CD8-positive, alpha-beta memory T cell (primary cell): ENCODE measurements at regions not wholly inside any gene's neighbourhood (a gene's known extent, or its start where the extent isn't known, plus 50 kb on each side); places are given as distances from the start of the nearest gene placed in this dataset.
A peak's percentile ranks its signal among the peaks of the same experiment; 100 is the strongest.

ENCODE experiments used
- CTCF ChIA-PET: fragments of 350-600 bp; sonication (Branson Sonifier 250); formaldehyde crosslinking; loops from one replicate; lab custom pipeline; 2021; ENCODE audit warnings: antibody characterized with exemption; lab: Charles Lee
- POLR2A ChIA-PET: fragments of 350-600 bp; sonication (Branson Sonifier 250); formaldehyde crosslinking; loops from one replicate; lab custom pipeline; 2021; ENCODE audit warnings: antibody characterized with exemption; lab: Charles Lee
- DNase-seq, 5 donors: peaks; one replicate each; pipeline versions ENCODE4 v3.0.0 to v3.0.0-alpha.2; 2020 to 2022; ENCODE audit warnings: mixed read lengths in 1 of 5
- H3K27ac ChIP-seq: one replicate; pipeline ENCODE4 v1.7.0; 2013; ENCODE audit warnings: low read depth, mild to moderate bottlenecking, low read length, moderate library complexity
- H3K27me3 ChIP-seq: 2 replicates; pipeline ENCODE4 v1.7.0; 2013; ENCODE audit warnings: low read length, mild to moderate bottlenecking; ENCODE audit not compliant: insufficient read depth, poor library complexity, severe bottlenecking
- H3K36me3 ChIP-seq: 2 replicates; pipeline ENCODE4 v1.7.0; 2013; ENCODE audit warnings: mild to moderate bottlenecking, low read length, moderate library complexity; ENCODE audit not compliant: insufficient read depth
- H3K4me1 ChIP-seq: 2 replicates; pipeline ENCODE4 v1.7.0; 2013; ENCODE audit warnings: mild to moderate bottlenecking, low read length, moderate library complexity; ENCODE audit not compliant: insufficient read depth
- H3K4me3 ChIP-seq: 2 replicates; pipeline ENCODE4 v1.7.0; 2013; ENCODE audit warnings: mild to moderate bottlenecking, low read length
- H3K9me3 ChIP-seq: 2 replicates; pipeline ENCODE4 v1.7.0; 2013; ENCODE audit warnings: mild to moderate bottlenecking, low read length
- H3K27ac Mint-ChIP-seq, 8 donors: one replicate each; pipeline ENCODE4 v1.8.0; 2020 to 2021; ENCODE audit warnings: mixed read lengths in 8 of 8, mild to moderate bottlenecking in 6 of 8, inconsistent platforms in 3 of 8, moderate library complexity in 3 of 8
- H3K27me3 Mint-ChIP-seq, 2 donors: one replicate each; pipeline ENCODE4 v1.8.0; 2020 to 2021; ENCODE audit warnings: mixed read lengths in 2 of 2, mild to moderate bottlenecking in 1 of 2, moderate library complexity in 1 of 2
- H3K36me3 Mint-ChIP-seq, 3 donors: one replicate each; pipeline ENCODE4 v1.8.0; 2020 to 2021; ENCODE audit warnings: mixed read lengths in 3 of 3, inconsistent platforms in 1 of 3, mild to moderate bottlenecking in 1 of 3
- H3K4me1 Mint-ChIP-seq, 3 donors: one replicate each; pipeline ENCODE4 v1.8.0; 2020 to 2021; ENCODE audit warnings: mixed read lengths in 3 of 3, inconsistent platforms in 1 of 3, mild to moderate bottlenecking in 1 of 3
- H3K4me3 Mint-ChIP-seq, 7 donors: one replicate each; pipeline ENCODE4 v1.8.0; 2020 to 2021; ENCODE audit warnings: mixed read lengths in 7 of 7, mild to moderate bottlenecking in 6 of 7, moderate library complexity in 4 of 7, inconsistent platforms in 2 of 7
- H3K9me3 Mint-ChIP-seq, 5 donors: one replicate each; pipeline ENCODE4 v1.8.0; 2020 to 2022; ENCODE audit warnings: mixed read lengths in 5 of 5, mild to moderate bottlenecking in 3 of 5, moderate library complexity in 2 of 5, inconsistent platforms in 1 of 5

DNA sequence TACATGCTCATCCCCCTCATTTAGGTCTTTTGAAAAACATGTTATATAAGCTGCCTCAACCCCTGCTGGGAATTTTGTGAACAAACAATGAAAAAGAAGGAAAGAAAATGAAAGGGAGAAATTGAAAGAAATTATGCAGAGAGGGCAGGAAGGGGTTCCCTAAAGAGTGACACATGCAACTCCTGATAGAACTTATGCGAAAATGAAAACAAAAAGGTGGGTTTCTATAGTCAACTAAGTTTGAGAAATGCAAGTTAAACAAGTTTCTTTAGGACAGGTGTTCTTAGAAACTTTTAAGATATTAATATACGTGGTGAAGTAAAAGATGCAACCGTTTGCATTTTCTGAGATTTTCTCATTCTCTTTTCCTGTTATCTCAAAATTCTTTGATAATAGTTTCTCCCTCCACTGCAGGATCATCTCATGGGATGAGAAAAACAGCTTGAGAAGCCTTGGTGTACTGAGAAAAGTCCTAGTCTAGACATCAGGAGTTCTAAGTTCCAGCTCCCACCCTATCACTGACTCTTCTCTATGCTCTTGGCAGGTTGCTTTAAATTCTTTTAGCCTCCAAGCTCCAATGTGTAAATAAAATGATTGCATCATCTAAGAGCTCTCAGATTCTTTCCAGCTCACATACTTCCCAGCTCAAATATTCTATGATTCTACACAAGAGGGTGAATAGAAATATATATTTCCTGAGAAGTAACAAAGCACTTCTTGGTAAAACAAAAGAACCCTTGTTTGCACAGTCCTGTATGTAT lies 109.2 kb downstream of the FAM76B start:
- Histone ChIP-seq H3K27me3 (no peaks in the 10 kb centered on the region), H3K9me3 (no peaks in the 10 kb centered on the region), H3K27ac (no peak overlapping the region), H3K36me3 (no peaks in the 10 kb centered on the region), H3K4me3 (no peak overlapping the region), H3K4me1 (peaks cover 40% of the 10 kb centered on the region)
- H3K27ac Mint-ChIP-seq = peak overlapping the region in 2 of 8 donors; percentile 14 to 43
- H3K36me3 Mint-ChIP-seq = no peaks in the 10 kb centered on the region
- ChIA-PET POLR2A (no interaction called here), CTCF (interaction anchor here (0.7 to 1.1 kb wide), 2 partner anchors 9 to 528 kb away, joined by 3 read pairs; no protein-coding TSS in a partner anchor)
- peaks cover 10 to 45% (median 25%) of the 10 kb centered on the region in 3 donors for H3K4me1 Mint-ChIP-seq
- H3K9me3 Mint-ChIP-seq = no peaks in the 10 kb centered on the region
- peaks cover 0 to 2% of the 10 kb centered on the region in 2 donors for H3K27me3 Mint-ChIP-seq
- peak overlapping the region in 2 of 7 donors; percentile 8 to 56 for H3K4me3 Mint-ChIP-seq
- no peak for DNase-seq

DNA sequence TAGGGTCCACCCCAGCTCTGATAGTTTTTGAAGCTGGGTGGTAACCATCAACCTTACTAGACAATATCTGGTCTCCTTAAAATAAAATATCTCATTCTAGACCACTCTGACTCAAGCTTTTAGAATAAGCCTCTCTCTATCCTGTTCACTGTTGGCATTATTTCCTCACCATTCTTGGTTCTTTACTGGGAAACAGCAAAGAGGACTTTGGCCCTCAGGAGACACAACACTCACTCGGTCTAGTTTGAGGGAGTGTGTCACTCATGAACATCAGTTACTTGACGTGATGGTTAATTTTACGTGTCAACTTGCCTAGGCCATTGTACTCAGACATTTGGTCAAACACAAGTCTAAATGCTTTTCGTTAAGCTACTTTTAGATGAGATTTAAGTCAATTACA lies 110.6 kb downstream of the FAM76B start:
- Mint-ChIP-seq H3K4me3 (no peak overlapping the region), H3K4me1 (peaks cover 5 to 40% (median 25%) of the 10 kb centered on the region in 3 donors), H3K9me3 (no peaks in the 10 kb centered on the region), H3K27me3 (peaks cover 2 to 5% of the 10 kb centered on the region in 2 donors), H3K27ac (no peak overlapping the region), H3K36me3 (no peaks in the 10 kb centered on the region)
- DNase-seq = no peak
- Histone ChIP-seq H3K27me3 (no peaks in the 10 kb centered on the region), H3K27ac (no peak overlapping the region), H3K4me3 (no peak overlapping the region), H3K36me3 (no peaks in the 10 kb centered on the region), H3K4me1 (peaks cover 26% of the 10 kb centered on the region), H3K9me3 (no peaks in the 10 kb centered on the region)
- POLR2A ChIA-PET = no interaction called here
- CTCF ChIA-PET = no interaction called here

DNA sequence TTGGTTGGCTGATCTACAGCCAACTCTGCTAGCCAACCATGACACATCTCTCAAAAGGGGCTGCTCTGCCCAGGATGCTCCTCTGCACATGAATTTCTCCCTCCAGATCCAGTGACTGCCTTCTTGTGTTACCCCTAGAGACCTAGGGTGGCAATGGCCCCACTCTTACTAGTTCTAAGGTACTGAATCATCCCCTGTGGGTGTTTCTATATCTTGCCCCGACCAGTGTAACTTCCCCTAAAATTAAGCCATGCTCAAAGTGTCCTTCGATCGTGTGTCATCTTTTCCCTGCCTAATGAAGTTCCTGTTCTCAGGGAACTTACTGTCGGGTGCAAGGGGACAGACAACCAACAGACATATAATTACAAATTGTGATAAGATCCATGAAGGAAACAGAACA lies 113.3 kb downstream of the FAM76B start:
- Mint-ChIP-seq H3K4me3 (no peak overlapping the region), H3K27me3 (peaks cover 2 to 5% of the 10 kb centered on the region in 2 donors)
- DNase-seq = no peak

DNA sequence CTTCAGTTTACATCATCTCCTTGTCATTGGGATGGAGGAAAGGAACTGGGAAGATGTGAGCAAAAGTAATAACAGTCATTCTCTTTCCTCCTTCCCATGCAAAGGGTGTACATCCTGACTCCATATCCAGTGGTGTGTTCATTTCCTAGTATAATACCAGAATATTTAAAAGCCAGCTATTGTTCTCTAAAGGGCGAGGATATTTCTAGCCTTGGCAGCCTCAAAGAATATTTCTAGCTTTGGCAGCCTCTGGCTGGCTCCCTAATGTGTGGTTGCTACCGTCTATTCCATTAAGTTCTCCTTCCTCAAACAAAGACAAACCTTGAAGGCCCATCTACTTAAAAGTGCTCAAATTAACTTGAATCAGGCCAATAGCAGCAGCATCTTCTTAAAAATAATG lies 114.0 kb downstream of the FAM76B start:
- Mint-ChIP-seq H3K4me3 (no peak overlapping the region), H3K4me1 (peaks cover 4 to 18% (median 11%) of the 10 kb centered on the region in 3 donors)
- CTCF ChIA-PET = no interaction called here

More for the DNA sequence above, 113.3 kb downstream of the FAM76B start:
- H3K27me3 ChIP-seq = no peaks in the 10 kb centered on the region
- no peak overlapping the region for H3K27ac Mint-ChIP-seq
- no peaks in the 10 kb centered on the region for H3K36me3 Mint-ChIP-seq
- CTCF ChIA-PET = no interaction called here
- no peaks in the 10 kb centered on the region for H3K36me3 ChIP-seq
- H3K9me3 ChIP-seq = no peaks in the 10 kb centered on the region
- H3K4me1 ChIP-seq = peaks cover 13% of the 10 kb centered on the region
- POLR2A ChIA-PET = no interaction called here
- H3K4me1 Mint-ChIP-seq = peaks cover 4 to 24% (median 16%) of the 10 kb centered on the region in 3 donors
- H3K4me3 ChIP-seq = no peak overlapping the region
- H3K9me3 Mint-ChIP-seq = no peaks in the 10 kb centered on the region
- H3K27ac ChIP-seq = no peak overlapping the region

DNA sequence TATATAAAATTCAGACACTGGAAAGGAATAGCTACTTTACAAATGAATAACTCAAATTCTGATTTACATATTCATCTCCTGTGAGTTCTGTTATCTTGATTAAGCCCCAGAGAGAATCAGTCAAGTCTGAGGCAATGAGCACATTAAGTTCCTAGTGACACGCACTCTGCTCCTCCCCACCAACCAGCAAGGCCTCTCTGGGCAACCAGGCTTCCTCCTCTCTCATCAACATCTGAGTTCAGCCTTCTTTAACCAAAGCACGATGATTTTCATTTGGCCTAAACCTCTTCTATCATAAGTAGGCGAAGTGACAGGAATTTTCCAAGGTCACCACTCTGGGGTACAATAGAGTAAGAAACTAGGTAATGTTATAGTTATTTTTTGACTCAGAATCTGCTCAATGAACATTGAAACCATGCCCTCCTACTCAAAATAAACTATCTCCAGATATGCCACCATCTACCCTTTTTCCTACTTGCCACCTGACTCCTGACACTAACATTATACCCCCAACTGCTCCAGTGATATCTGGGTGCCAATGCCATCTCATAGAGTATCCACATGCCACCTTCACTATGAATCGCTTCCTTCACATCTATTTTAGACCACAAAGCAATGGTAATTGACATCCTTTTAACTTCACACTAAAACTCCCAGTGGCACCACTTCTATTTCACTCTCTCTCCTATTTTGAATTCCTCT lies 114.8 kb downstream of the FAM76B start:
- Histone ChIP-seq H3K4me3 (no peak overlapping the region), H3K27ac (no peak overlapping the region), H3K36me3 (no peaks in the 10 kb centered on the region), H3K9me3 (no peaks in the 10 kb centered on the region), H3K4me1 (peaks cover under 1% of the 10 kb centered on the region), H3K27me3 (no peaks in the 10 kb centered on the region)
- ChIA-PET CTCF (interaction anchor here (1.1 kb wide), 1 partner anchor 27 kb away, joined by 3 read pairs; no protein-coding TSS in a partner anchor), POLR2A (no interaction called here)
- peaks cover under 1 to 10% (median 3%) of the 10 kb centered on the region in 3 donors for H3K4me1 Mint-ChIP-seq
- H3K27me3 Mint-ChIP-seq = peaks cover 2 to 9% of the 10 kb centered on the region in 2 donors
- H3K4me3 Mint-ChIP-seq = no peak overlapping the region
- H3K36me3 Mint-ChIP-seq = no peaks in the 10 kb centered on the region
- H3K27ac Mint-ChIP-seq = peak overlapping the region in 2 of 8 donors; percentile 4 to 44
- no peak for DNase-seq
- no peaks in the 10 kb centered on the region for H3K9me3 Mint-ChIP-seq

More for the DNA sequence above, 114.0 kb downstream of the FAM76B start:
- H3K9me3 ChIP-seq = no peaks in the 10 kb centered on the region
- Mint-ChIP-seq H3K27me3 (peaks cover 2 to 9% of the 10 kb centered on the region in 2 donors), H3K27ac (no peak overlapping the region), H3K9me3 (no peaks in the 10 kb centered on the region), H3K36me3 (no peaks in the 10 kb centered on the region)
- H3K4me3 ChIP-seq = no peak overlapping the region
- H3K4me1 ChIP-seq = peaks cover 8% of the 10 kb centered on the region
- no peaks in the 10 kb centered on the region for H3K36me3 ChIP-seq
- H3K27ac ChIP-seq = no peak overlapping the region
- DNase-seq = no peak
- H3K27me3 ChIP-seq = no peaks in the 10 kb centered on the region
- POLR2A ChIA-PET = no interaction called here

DNA sequence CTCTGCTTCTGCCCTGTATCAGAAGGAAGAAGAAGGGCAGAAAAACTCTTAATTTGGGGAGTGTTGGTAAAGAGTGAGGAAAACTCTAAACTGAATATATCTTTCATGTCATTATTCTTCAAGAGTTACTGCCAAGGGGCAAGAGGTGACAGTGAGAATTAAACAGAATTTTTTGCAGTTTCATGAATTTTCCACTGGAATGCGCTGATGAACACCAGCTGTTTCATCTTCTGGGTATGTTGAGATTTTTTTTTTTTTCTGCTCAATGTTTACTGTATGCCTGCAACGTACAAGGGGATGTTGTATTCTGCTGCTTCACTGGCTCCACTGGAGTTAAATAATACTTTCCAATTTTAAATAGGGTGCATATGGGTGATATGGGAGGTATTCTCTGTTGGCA lies 117.8 kb downstream of the FAM76B start:
- no peak overlapping the region for H3K4me3 ChIP-seq
- POLR2A ChIA-PET = no interaction called here
- peaks cover 0 to 9% of the 10 kb centered on the region in 2 donors for H3K27me3 Mint-ChIP-seq

DNA sequence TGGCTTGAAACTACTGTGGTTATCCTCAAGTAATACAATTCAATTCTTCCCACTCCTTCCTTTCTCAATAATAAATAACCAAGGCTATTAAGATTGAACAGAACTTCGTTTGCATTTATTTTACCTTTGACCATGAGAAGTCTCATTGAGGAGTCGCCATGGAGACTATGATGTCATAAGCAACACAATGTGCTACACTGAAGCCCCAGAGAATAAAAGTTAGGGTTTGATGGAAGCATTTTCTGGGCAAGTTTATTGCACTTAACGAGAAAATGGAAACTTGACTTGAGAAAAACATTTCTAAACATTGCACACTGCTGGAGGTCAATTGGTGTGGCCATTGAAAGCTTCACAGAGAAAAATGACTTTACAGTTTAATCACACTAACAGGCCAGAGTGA lies 121.5 kb downstream of the FAM76B start:
- no peaks in the 10 kb centered on the region for H3K36me3 ChIP-seq
- Mint-ChIP-seq H3K4me1 (no peaks in the 10 kb centered on the region), H3K4me3 (no peak overlapping the region), H3K27ac (no peak overlapping the region), H3K27me3 (peaks cover 2 to 3% of the 10 kb centered on the region in 2 donors), H3K9me3 (peaks cover 4 to 13% (median 12%) of the 10 kb centered on the region in 5 donors), H3K36me3 (peaks cover 0 to 10% (median 2%) of the 10 kb centered on the region in 3 donors)
- no peaks in the 10 kb centered on the region for H3K27me3 ChIP-seq
- POLR2A ChIA-PET = no interaction called here
- H3K9me3 ChIP-seq = no peaks in the 10 kb centered on the region
- CTCF ChIA-PET = no interaction called here
- H3K27ac ChIP-seq = no peak overlapping the region
- H3K4me3 ChIP-seq = no peak overlapping the region
- no peaks in the 10 kb centered on the region for H3K4me1 ChIP-seq
- no peak for DNase-seq

More for the DNA sequence above, 117.8 kb downstream of the FAM76B start:
- no peaks in the 10 kb centered on the region for H3K4me1 ChIP-seq
- CTCF ChIA-PET = no interaction called here
- DNase-seq = no peak
- H3K36me3 ChIP-seq = no peaks in the 10 kb centered on the region
- no peaks in the 10 kb centered on the region for H3K9me3 ChIP-seq
- H3K27ac ChIP-seq = no peak overlapping the region
- no peak overlapping the region for H3K4me3 Mint-ChIP-seq
- H3K9me3 Mint-ChIP-seq = peaks cover 0 to 3% (median 0%) of the 10 kb centered on the region in 5 donors
- no peaks in the 10 kb centered on the region for H3K36me3 Mint-ChIP-seq
- peaks cover 0 to 8% (median 0%) of the 10 kb centered on the region in 3 donors for H3K4me1 Mint-ChIP-seq
- no peak overlapping the region for H3K27ac Mint-ChIP-seq
- H3K27me3 ChIP-seq = no peaks in the 10 kb centered on the region

DNA sequence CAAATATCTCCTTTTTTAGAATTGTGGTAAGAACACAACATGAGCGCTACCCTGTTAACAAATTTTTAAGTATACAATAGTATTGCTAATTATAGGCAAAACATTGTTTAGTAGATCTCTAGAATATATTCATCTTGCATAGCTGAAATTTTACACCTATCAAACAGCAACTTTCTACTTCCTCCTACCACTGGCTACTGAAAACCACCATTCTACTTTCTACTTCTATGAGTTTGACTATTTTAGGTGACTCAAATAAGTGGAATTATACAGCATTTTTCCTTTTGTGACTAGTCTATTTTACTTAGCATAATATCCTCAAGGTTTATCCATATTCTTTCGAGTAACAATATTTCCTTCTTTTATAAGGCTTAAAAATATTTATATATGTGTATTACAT lies 128.4 kb downstream of the FAM76B start:
- H3K4me1 Mint-ChIP-seq = peaks cover 13 to 20% (median 18%) of the 10 kb centered on the region in 3 donors
- H3K4me1 ChIP-seq = peaks cover 11% of the 10 kb centered on the region
- no peaks in the 10 kb centered on the region for H3K27me3 ChIP-seq
- H3K27ac ChIP-seq = no peak overlapping the region
- H3K9me3 ChIP-seq = no peaks in the 10 kb centered on the region
- H3K27ac Mint-ChIP-seq = peak overlapping the region in 1 of 8 donors; percentile 26
- H3K4me3 ChIP-seq = no peak overlapping the region
- peaks cover 0 to 2% of the 10 kb centered on the region in 2 donors for H3K27me3 Mint-ChIP-seq
- peaks cover 0 to 10% (median 4%) of the 10 kb centered on the region in 3 donors for H3K36me3 Mint-ChIP-seq
- ChIA-PET CTCF (no interaction called here), POLR2A (no interaction called here)
- H3K4me3 Mint-ChIP-seq = no peak overlapping the region
- no peak for DNase-seq
- no peaks in the 10 kb centered on the region for H3K36me3 ChIP-seq
- peaks cover 4 to 12% (median 9%) of the 10 kb centered on the region in 5 donors for H3K9me3 Mint-ChIP-seq
